CD4-positive, CD25-positive, alpha-beta regulatory T cell (primary cell): ENCODE measurements at regions not wholly inside any gene's neighbourhood (a gene's known extent, or its start where the extent isn't known, plus 50 kb on each side); places are given as distances from the start of the nearest gene placed in this dataset.

Source experiments
- ATAC-seq, 2 donors: fragments of 150-1000 bp; cut with Tn5 transposase; one replicate each; pipeline ENCODE4 v1.10.0; 2021; ENCODE audit warnings: low read depth in 2 of 2, moderate number of reproducible peaks in 2 of 2, moderate library complexity in 1 of 2
- DNase-seq, 3 donors: peaks; one replicate each; pipeline versions ENCODE4 v3.0.0 to v3.0.0-alpha.2; 2012 to 2022; ENCODE audit warnings: mixed read lengths in 1 of 3
- H3K27ac ChIP-seq: one replicate; pipeline ENCODE4 v1.7.0; 2013; ENCODE audit warnings: mild to moderate bottlenecking, low read length; ENCODE audit not compliant: insufficient read depth, poor library complexity, severe bottlenecking
- H3K27me3 ChIP-seq: one replicate; pipeline ENCODE4 v1.7.0; 2013; ENCODE audit warnings: low read length; ENCODE audit not compliant: control insufficient read depth, insufficient read depth
- H3K36me3 ChIP-seq: one replicate; pipeline ENCODE4 v1.7.0; 2013; ENCODE audit warnings: mild to moderate bottlenecking, low read length, moderate library complexity; ENCODE audit not compliant: control insufficient read depth, insufficient read depth
- H3K4me1 ChIP-seq: 2 replicates; pipeline ENCODE4 v1.7.0; 2013; ENCODE audit warnings: mild to moderate bottlenecking, low read length; ENCODE audit not compliant: insufficient read depth, control insufficient read depth, poor library complexity, severe bottlenecking
- H3K4me3 ChIP-seq: one replicate; pipeline ENCODE4 v1.7.0; 2013; ENCODE audit warnings: low read depth, mild to moderate bottlenecking, low read length, moderate library complexity
- H3K9me3 ChIP-seq, 2 experiments: 1 replicate in 1 of 2; 2 replicates in 1 of 2; pipeline ENCODE4 v1.7.0; 2013; ENCODE audit warnings: low read length in 2 of 2, mild to moderate bottlenecking in 1 of 2, moderate library complexity in 1 of 2; ENCODE audit not compliant: control insufficient read depth in 2 of 2
- H3K27ac Mint-ChIP-seq, 3 donors: one replicate each; pipeline ENCODE4 v1.8.0; 2020 to 2022; ENCODE audit warnings: mild to moderate bottlenecking in 3 of 3, mixed read lengths in 3 of 3, moderate library complexity in 2 of 3
- H3K27me3 Mint-ChIP-seq: one replicate; pipeline ENCODE4 v1.8.0; 2022; ENCODE audit warnings: mild to moderate bottlenecking, mixed read lengths
- H3K36me3 Mint-ChIP-seq: one replicate; pipeline ENCODE4 v1.8.0; 2020; ENCODE audit warnings: mixed read lengths
- H3K4me1 Mint-ChIP-seq, 4 donors: one replicate each; pipeline ENCODE4 v1.8.0; 2020 to 2022; ENCODE audit warnings: mixed read lengths in 4 of 4, mild to moderate bottlenecking in 1 of 4
- H3K4me3 Mint-ChIP-seq, 4 donors: one replicate each; pipeline ENCODE4 v1.8.0; 2020 to 2022; ENCODE audit warnings: mild to moderate bottlenecking in 4 of 4, mixed read lengths in 4 of 4, moderate library complexity in 3 of 4
- H3K9me3 Mint-ChIP-seq, 7 donors: one replicate each; pipeline ENCODE4 v1.8.0; 2020 to 2022; ENCODE audit warnings: mixed read lengths in 7 of 7, mild to moderate bottlenecking in 3 of 7, moderate library complexity in 2 of 7

DNA sequence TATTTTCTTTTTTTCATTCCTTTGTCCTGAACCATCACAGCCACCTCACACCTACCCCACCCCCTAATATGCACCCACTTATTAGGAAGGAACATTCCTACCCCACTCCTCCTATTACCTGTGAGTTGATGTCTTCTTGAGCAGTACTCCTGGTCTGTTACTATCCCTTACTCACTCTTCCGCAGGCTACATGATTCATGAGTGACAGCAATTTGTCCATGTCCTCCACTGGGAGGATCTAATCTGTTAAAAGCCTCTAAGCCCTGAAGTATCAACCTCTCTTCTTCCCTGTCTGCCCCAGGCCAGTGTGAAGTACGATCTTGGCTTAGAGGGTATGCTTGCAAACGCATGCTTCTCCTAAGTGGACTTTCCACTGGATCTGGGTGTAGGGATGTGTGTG, 75.6 kb upstream of the RFX8 start:
- Histone ChIP-seq H3K4me3 (no peak overlapping the region), H3K27me3 (no peaks in the 10 kb centered on the region), H3K27ac (no peak overlapping the region), H3K4me1 (peaks cover 6% of the 10 kb centered on the region), H3K36me3 (no peaks in the 10 kb centered on the region), H3K9me3 (no peaks in the 10 kb centered on the region)
- Mint-ChIP-seq H3K9me3 (peaks cover 0 to 3% (median 0%) of the 10 kb centered on the region in 7 donors), H3K27ac (no peak overlapping the region), H3K4me3 (no peak overlapping the region), H3K4me1 (peaks cover 17 to 20% (median 19%) of the 10 kb centered on the region in 4 donors), H3K36me3 (no peaks in the 10 kb centered on the region), H3K27me3 (peaks cover 2% of the 10 kb centered on the region)
- no peak for DNase-seq
- ATAC-seq: no peak

DNA sequence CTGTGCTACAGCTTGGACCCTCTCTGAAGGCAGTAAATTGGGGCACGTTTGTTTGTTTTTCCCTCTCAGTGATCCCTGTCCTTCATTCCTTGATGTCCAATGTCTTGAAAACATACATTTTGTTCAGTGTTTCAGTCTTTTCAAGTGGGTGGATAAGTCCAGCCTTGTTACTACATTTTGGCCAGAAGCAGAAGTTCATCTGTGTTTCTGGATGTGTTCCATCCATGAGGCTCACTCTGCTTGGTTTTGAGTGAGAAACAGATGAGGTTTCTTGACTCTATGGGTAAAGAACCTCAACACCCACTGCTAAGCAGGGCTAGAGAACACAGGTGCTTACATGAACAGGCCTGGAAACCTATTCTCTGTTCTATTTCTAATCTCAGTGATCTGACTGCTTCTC, 74.5 kb upstream of the RFX8 start:
- Histone ChIP-seq H3K4me1 (peaks cover 6% of the 10 kb centered on the region), H3K27me3 (no peaks in the 10 kb centered on the region), H3K4me3 (no peak overlapping the region), H3K9me3 (no peaks in the 10 kb centered on the region), H3K27ac (no peak overlapping the region), H3K36me3 (no peaks in the 10 kb centered on the region)
- Mint-ChIP-seq H3K36me3 (no peaks in the 10 kb centered on the region), H3K4me3 (no peak overlapping the region), H3K9me3 (peaks cover 0 to 3% (median 0%) of the 10 kb centered on the region in 7 donors), H3K4me1 (peaks cover 17 to 18% (median 17%) of the 10 kb centered on the region in 4 donors), H3K27ac (no peak overlapping the region), H3K27me3 (peaks cover 9% of the 10 kb centered on the region)
- DNase-seq (no peak), ATAC-seq (no peak)

DNA sequence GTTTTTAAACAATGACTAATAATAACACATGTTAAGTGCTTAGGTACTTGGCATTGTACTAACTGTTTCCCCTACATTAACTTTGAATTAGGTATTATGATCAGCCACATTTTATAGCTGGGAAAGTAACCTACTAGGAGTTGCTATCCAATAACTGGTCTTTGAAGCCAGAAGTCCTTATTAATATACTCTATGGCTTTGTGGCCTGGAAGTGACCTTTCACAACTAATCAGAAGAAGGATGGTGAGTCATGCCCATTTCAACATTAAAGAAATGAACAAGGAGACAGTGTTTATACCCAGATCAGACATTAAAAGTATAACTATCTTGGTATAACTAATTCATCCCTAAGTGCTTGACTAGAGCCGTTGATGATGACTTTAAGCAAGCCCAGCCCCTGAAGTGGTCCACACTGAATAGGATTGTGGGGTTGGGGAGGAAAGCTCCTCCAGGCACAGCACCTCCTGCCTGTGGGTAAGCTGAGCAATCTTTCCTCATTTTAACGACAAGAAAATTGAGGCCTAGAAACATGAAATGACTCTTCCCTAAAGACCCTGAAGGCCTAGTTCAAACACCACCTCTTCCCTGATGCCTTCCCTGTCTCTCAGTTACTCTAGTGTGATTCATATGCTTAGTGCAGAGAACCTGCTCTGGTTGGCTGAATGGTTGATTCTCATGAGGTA, 71.6 kb upstream of the RFX8 start:
- no peaks in the 10 kb centered on the region for H3K36me3 ChIP-seq
- peaks cover 4% of the 10 kb centered on the region for H3K4me1 ChIP-seq
- H3K9me3 ChIP-seq: no peaks in the 10 kb centered on the region
- no peak for DNase-seq
- no peak overlapping the region for H3K4me3 ChIP-seq
- H3K27me3 ChIP-seq: no peaks in the 10 kb centered on the region
- ATAC-seq: no peak
- Mint-ChIP-seq H3K4me3 (no peak overlapping the region), H3K27ac (peak overlapping the region in 1 of 3 donors; percentile 14), H3K9me3 (peaks cover 0 to 5% (median 0%) of the 10 kb centered on the region in 7 donors), H3K27me3 (peaks cover 18% of the 10 kb centered on the region), H3K36me3 (no peaks in the 10 kb centered on the region), H3K4me1 (peaks cover 3 to 15% (median 9%) of the 10 kb centered on the region in 4 donors)
- H3K27ac ChIP-seq: no peak overlapping the region

DNA sequence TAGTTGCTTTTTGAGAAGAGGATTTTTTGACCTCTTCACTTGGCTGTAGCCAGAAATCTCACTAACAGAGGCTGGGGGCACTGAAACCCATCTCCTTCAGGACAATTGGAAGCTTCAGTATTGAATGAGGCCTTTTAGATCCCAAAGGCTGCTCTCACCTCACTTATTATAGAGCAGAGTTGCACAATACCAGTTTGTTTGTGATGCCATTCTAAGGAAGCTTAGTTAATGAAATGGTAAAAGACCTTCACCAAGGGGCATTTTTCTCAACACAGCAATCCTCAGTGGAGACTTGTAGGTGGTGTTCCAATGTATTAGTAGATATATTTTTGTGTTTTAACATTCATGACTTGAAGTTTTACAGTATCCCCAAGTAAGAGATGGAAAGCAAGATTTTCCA, 71.0 kb upstream of the RFX8 start:
- H3K9me3 Mint-ChIP-seq: peaks cover 0 to 5% (median 0%) of the 10 kb centered on the region in 7 donors
- H3K4me1 ChIP-seq: no peaks in the 10 kb centered on the region
- no peak for ATAC-seq

DNA sequence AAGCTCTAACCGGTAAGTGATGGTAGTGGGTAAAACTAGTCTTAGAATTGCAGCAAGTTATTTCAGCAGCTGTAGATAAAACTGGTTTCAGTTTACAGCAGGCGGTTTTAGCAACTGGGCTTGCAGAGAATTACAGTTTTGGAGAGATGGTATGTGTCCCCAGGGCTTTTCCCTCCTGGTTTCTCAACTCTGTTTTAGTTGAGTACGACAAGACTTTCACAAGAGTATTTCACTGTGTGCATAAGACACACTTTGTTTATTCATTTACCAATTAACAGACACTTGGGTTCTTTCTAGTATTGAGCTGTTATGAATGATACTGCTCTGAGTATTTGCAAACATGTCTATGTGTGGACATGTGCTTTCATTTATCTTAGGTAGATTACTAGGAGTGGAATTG, 65.6 kb upstream of the RFX8 start:
- ATAC-seq: no peak

More for the DNA sequence above, 71.0 kb upstream of the RFX8 start:
- DNase-seq: no peak
- no peaks in the 10 kb centered on the region for H3K36me3 ChIP-seq
- Mint-ChIP-seq H3K4me1 (peaks cover 0 to 9% (median 3%) of the 10 kb centered on the region in 4 donors), H3K27ac (no peak overlapping the region), H3K36me3 (no peaks in the 10 kb centered on the region), H3K4me3 (no peak overlapping the region), H3K27me3 (peaks cover 23% of the 10 kb centered on the region)
- H3K27ac ChIP-seq: no peak overlapping the region
- H3K27me3 ChIP-seq: no peaks in the 10 kb centered on the region
- H3K4me3 ChIP-seq: no peak overlapping the region
- no peaks in the 10 kb centered on the region for H3K9me3 ChIP-seq

DNA sequence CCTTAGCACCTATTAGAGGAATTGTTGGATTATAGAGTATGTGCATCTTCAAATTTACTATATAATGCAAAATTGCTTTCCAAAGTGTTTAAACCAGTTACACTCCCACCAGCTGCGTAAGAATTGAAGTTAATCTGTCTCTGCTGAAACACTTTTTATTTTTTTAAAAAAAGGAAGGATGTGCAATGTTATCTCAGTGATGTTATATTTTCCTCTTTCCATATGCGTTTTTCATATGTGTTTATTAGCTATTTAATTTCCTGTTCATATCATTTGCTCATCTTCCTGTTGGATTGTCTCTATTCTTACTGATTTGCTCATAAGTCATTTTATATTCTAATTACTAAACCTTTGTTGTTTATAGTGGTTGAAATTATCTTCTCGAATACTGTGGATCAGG, 63.2 kb upstream of the RFX8 start:
- DNase-seq (no peak), ATAC-seq (no peak)
- H3K27ac ChIP-seq: no peak overlapping the region

More for the DNA sequence above, 65.6 kb upstream of the RFX8 start:
- Histone ChIP-seq H3K4me3 (no peak overlapping the region), H3K27ac (no peak overlapping the region), H3K9me3 (no peaks in the 10 kb centered on the region), H3K4me1 (no peaks in the 10 kb centered on the region), H3K27me3 (no peaks in the 10 kb centered on the region), H3K36me3 (no peaks in the 10 kb centered on the region)
- no peak overlapping the region for H3K27ac Mint-ChIP-seq
- no peaks in the 10 kb centered on the region for H3K4me1 Mint-ChIP-seq
- DNase-seq: no peak
- peaks cover 25% of the 10 kb centered on the region for H3K27me3 Mint-ChIP-seq
- no peak overlapping the region for H3K4me3 Mint-ChIP-seq
- H3K36me3 Mint-ChIP-seq: no peaks in the 10 kb centered on the region
- peaks cover 0 to 5% (median 0%) of the 10 kb centered on the region in 7 donors for H3K9me3 Mint-ChIP-seq

DNA sequence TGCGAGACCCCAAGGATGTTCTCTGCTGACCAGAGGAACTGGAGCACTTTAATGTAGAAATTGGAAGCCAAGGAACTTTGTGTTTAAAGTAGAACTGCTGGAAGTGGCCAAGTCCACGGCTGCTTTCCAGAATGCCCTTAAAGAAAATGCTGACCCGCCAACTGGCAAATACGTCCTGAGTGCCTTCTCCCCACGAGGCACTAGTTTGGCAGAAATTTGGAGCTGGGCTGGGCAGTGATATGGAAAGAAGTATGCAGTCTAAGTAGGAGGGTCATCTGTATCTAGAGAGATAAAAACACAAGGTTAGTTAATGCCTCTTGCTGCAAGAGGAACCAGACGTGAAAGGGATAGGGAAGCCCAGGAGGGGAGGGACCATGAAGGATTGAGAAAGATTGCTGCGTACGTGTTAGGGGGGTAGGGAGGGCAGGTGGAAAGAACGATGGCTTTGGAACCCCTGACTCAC, 59.3 kb upstream of the RFX8 start:
- Histone ChIP-seq H3K27me3 (no peaks in the 10 kb centered on the region), H3K9me3 (no peaks in the 10 kb centered on the region), H3K27ac (no peak overlapping the region), H3K4me1 (no peaks in the 10 kb centered on the region), H3K4me3 (no peak overlapping the region), H3K36me3 (no peaks in the 10 kb centered on the region)
- H3K27me3 Mint-ChIP-seq: peaks cover 9% of the 10 kb centered on the region
- ATAC-seq (no peak), DNase-seq (no peak)
- peak overlapping the region in 1 of 3 donors; percentile 57 for H3K27ac Mint-ChIP-seq
- H3K4me1 Mint-ChIP-seq: no peaks in the 10 kb centered on the region
- H3K4me3 Mint-ChIP-seq: no peak overlapping the region
- H3K9me3 Mint-ChIP-seq: no peaks in the 10 kb centered on the region
- H3K36me3 Mint-ChIP-seq: no peaks in the 10 kb centered on the region

More for the DNA sequence above, 63.2 kb upstream of the RFX8 start:
- H3K4me1 Mint-ChIP-seq: no peaks in the 10 kb centered on the region
- Histone ChIP-seq H3K9me3 (no peaks in the 10 kb centered on the region), H3K27me3 (no peaks in the 10 kb centered on the region), H3K4me1 (no peaks in the 10 kb centered on the region), H3K4me3 (no peak overlapping the region), H3K36me3 (no peaks in the 10 kb centered on the region)
- no peaks in the 10 kb centered on the region for H3K36me3 Mint-ChIP-seq
- H3K27me3 Mint-ChIP-seq: peaks cover 17% of the 10 kb centered on the region
- no peak overlapping the region for H3K4me3 Mint-ChIP-seq
- H3K27ac Mint-ChIP-seq: no peak overlapping the region
- H3K9me3 Mint-ChIP-seq: no peaks in the 10 kb centered on the region

DNA sequence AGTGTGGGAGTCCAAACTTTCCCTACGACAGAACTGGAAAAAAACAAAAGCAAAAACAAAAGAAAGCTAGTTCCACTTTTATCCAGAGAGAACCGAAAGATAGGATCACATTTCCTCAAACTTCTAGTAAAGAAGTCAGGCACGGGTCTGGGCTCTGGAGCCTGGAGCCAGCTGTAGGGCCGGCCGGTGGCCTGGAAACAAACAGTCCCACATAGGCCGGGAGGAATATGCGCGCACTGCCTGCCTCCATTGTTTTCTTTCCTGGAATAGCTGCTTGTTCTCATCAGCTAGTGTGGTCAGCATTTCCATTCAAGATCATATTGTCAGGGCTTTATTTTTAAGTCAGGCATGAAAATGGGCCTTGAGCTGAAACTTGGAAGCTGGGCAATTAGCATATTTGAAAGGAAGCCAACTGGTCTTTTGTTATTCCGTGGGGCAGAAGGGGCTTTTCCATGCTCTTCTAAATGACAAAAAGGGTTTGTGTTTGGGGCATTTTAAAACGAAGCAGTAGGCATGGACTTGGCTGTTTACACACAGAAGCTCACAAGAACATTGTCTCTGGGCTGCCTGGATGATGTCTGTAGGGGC, 58.7 kb upstream of the RFX8 start:
- ATAC-seq: no peak

More for the DNA sequence above, 58.7 kb upstream of the RFX8 start:
- H3K4me1 ChIP-seq: no peaks in the 10 kb centered on the region
- Mint-ChIP-seq H3K4me3 (no peak overlapping the region), H3K27me3 (peaks cover 9% of the 10 kb centered on the region), H3K27ac (no peak overlapping the region), H3K36me3 (no peaks in the 10 kb centered on the region), H3K4me1 (peaks cover 0 to 2% (median 0%) of the 10 kb centered on the region in 4 donors), H3K9me3 (no peaks in the 10 kb centered on the region)
- no peak for DNase-seq
- no peaks in the 10 kb centered on the region for H3K36me3 ChIP-seq
- H3K27me3 ChIP-seq: no peaks in the 10 kb centered on the region
- no peak overlapping the region for H3K27ac ChIP-seq
- no peak overlapping the region for H3K4me3 ChIP-seq
- no peaks in the 10 kb centered on the region for H3K9me3 ChIP-seq
